GM12875 (cell line): ENCODE measurements at regions not wholly inside any gene's neighbourhood (a gene's known extent, or its start where the extent isn't known, plus 50 kb on each side); places are given as distances from the start of the nearest gene placed in this dataset.
"Not testable (repeated sequence)": the region's sequence is repeated elsewhere in the genome, so short reads cannot be mapped to it uniquely, and the experiment has no call there.

ENCODE experiments used
- H3K4me3 ChIP-seq: one replicate; pipeline ENCODE4 v1.5.1; 2011; ENCODE audit warnings: low read depth, low read length, control low read depth
- CTCF ChIP-seq: IDR thresholded peaks from 2 replicates; pipeline ENCODE4 v1.5.1; 2011; ENCODE audit warnings: low read depth, mild to moderate bottlenecking, control low read depth, inconsistent platforms, low read length, moderate library complexity, borderline replicate concordance; ENCODE audit not compliant: insufficient read depth

- no peak for TF ChIP-seq CTCF
- H3K4me3 ChIP-seq: no peak overlapping the region
These were observed 671.3 kb downstream of the MAFB start for GRCh38 chr20:40017765-40018164.

GRCh38 chr20:40016890-40017289 is 672.1 kb downstream of the MAFB start:
- no peak for TF ChIP-seq CTCF
- H3K4me3 ChIP-seq: no peak overlapping the region

GRCh38 chr20:40016392-40016791 is 672.6 kb downstream of the MAFB start:
- no peak overlapping the region for H3K4me3 ChIP-seq
- TF ChIP-seq CTCF: no peak

- H3K4me3 ChIP-seq: not testable (repeated sequence)
These were observed 677.0 kb downstream of the MAFB start for GRCh38 chr20:40012026-40012425.

- no peak overlapping the region for H3K4me3 ChIP-seq
- TF ChIP-seq CTCF: no peak
These were observed 678.6 kb downstream of the MAFB start for GRCh38 chr20:40010483-40010882.

GRCh38 chr20:40009542-40009941 is 679.5 kb downstream of the MAFB start:
- H3K4me3 ChIP-seq: no peak overlapping the region
- no peak for TF ChIP-seq CTCF

- no peak overlapping the region for H3K4me3 ChIP-seq
- TF ChIP-seq CTCF: no peak
These were observed 680.9 kb downstream of the MAFB start for GRCh38 chr20:40008177-40008576.
